ENCODE measurements at regions not wholly inside any gene's neighbourhood (a gene's known extent, or its start where the extent isn't known, plus 50 kb on each side); places are given as distances from the start of the nearest gene placed in this dataset.

GRCh38 chr14:71388862-71389261 lies 481.6 kb downstream of the PCNX1 start:
- TF ChIP-seq CTCF (IDR thresholded peaks at IDR 0.05) (no peak), POLR2A (IDR thresholded peaks at IDR 0.05) (no peak)

All from uterus (tissue), 2 donors.